Stomach (tissue), 4 donors: ENCODE measurements at regions not wholly inside any gene's neighbourhood (a gene's known extent, or its start where the extent isn't known, plus 50 kb on each side); places are given as distances from the start of the nearest gene placed in this dataset.

Experiments used
- CTCF ChIP-seq, 7 experiments: fragments of 450-650 bp in 4 of 7; fragments of 200-600 bp in 3 of 7; sonication (generic) in 3 of 7; IDR thresholded peaks; one replicate each; pipeline ENCODE4 v1.5.1; 2016 to 2019; ENCODE audit warnings: antibody characterized with exemption in 7 of 7, control low read depth in 2 of 7, mild to moderate bottlenecking in 1 of 7
- POLR2A ChIP-seq, 4 donors: fragments of 450-650 bp; IDR thresholded peaks; one replicate each; pipeline ENCODE4 v1.6.1; 2016; ENCODE audit warnings: antibody characterized with exemption in 4 of 4, control low read depth in 2 of 4, mild to moderate bottlenecking in 1 of 4, moderate library complexity in 1 of 4
- POLR2AphosphoS5 ChIP-seq, 3 donors: sonication (generic); formaldehyde crosslinking; IDR thresholded peaks; one replicate each; pipeline ENCODE4 v1.6.1; 2016; ENCODE audit warnings: antibody characterized with exemption in 3 of 3

DNA sequence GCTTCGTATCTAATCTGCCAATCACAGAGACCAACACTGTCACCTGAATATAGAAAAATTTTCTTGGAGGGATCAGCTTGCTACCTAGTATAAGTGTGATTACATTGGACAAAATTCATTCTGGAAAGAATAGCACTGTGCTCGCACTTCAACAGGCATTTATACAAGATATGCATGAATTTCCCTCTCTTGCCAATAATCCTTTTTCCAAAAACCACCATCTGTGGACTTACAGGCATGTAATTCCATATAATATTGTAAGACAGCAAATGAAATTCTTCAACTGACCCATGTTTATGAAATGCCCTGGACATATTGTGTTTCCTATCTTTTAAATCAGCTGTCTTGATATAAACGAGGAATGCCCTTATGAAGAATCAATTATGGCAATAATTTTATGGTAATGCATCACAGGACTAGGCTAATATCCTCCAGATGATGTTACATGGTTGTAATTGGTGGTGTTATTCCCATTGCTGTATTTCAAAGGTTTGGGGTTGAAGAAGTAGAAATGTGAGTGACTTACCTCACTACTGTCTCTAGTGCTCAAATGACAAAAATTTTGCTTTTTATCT lies 861.4 kb upstream of the NECTIN3 start:
- TF ChIP-seq POLR2AphosphoS5 (IDR thresholded peaks at IDR 0.05) (no peak), POLR2A (IDR thresholded peaks at IDR 0.05) (no peak), CTCF (IDR thresholded peaks at IDR 0.05) (no peak)
